Upper lobe of left lung (tissue), 6 donors: ENCODE measurements at regions not wholly inside any gene's neighbourhood (a gene's known extent, or its start where the extent isn't known, plus 50 kb on each side); places are given as distances from the start of the nearest gene placed in this dataset.

Experiments used
- ATAC-seq, 2 donors: fragments of 200-7000 bp; cut with Tn5 transposase; one replicate each; pipeline ENCODE4 v1.9.1; 2022; ENCODE audit warnings: mild to moderate bottlenecking in 2 of 2, moderate library complexity in 2 of 2; ENCODE audit not compliant: low FRiP score in 2 of 2
- DNase-seq, 2 donors: peaks; one replicate each; pipeline ENCODE4 v3.0.0-alpha.2; 2019 to 2020
- H3K27ac ChIP-seq, 4 donors: fragments of 200-600 bp; sonication (generic); one replicate each; pipeline ENCODE4 v1.5.1; 2016 to 2019
- H3K27me3 ChIP-seq, 4 donors: fragments of 200-600 bp; sonication (generic); one replicate each; pipeline ENCODE4 v1.5.1; 2017 to 2019
- H3K36me3 ChIP-seq, 4 donors: fragments of 200-600 bp; sonication (generic); one replicate each; pipeline ENCODE4 v1.5.1; 2016 to 2019
- H3K4me1 ChIP-seq, 4 donors: fragments of 200-600 bp; sonication (generic); one replicate each; pipeline ENCODE4 v1.5.1; 2018 to 2019
- H3K4me3 ChIP-seq, 4 donors: fragments of 200-600 bp; sonication (generic); one replicate each; pipeline ENCODE4 v1.5.1; 2017 to 2019; ENCODE audit warnings: mild to moderate bottlenecking in 2 of 4, moderate library complexity in 1 of 4
- H3K9me3 ChIP-seq, 4 donors: fragments of 200-600 bp; sonication (generic); one replicate each; pipeline ENCODE4 v1.5.1; 2018 to 2019
- CTCF ChIP-seq, 6 experiments: fragments of 450-650 bp in 4 of 6; fragments of 200-600 bp in 2 of 6; sonication (generic) in 2 of 6; IDR thresholded peaks; one replicate each; pipeline ENCODE4 v1.5.1; 2016 to 2019; ENCODE audit warnings: antibody characterized with exemption in 6 of 6
- EP300 ChIP-seq, 4 donors: sonication (generic); formaldehyde crosslinking; IDR thresholded peaks; one replicate each; pipeline ENCODE4 v1.5.1; 2017; ENCODE audit warnings: antibody characterized with exemption in 4 of 4, control low read depth in 2 of 4
- POLR2A ChIP-seq, 4 donors: fragments of 450-650 bp; IDR thresholded peaks; one replicate each; pipeline ENCODE4 v1.5.1; 2016 to 2017; ENCODE audit warnings: antibody characterized with exemption in 4 of 4, mild to moderate bottlenecking in 2 of 4
- POLR2AphosphoS5 ChIP-seq, 2 donors: sonication (generic); formaldehyde crosslinking; IDR thresholded peaks; one replicate each; pipeline ENCODE4 v1.5.1; 2017; ENCODE audit warnings: antibody characterized with exemption in 2 of 2
- WGBS, 2 donors: methylation state at CpG; one replicate each; pipeline ENCODE4 v1.1.5; 2017 to 2018; 5-methylcytosine and 5-hydroxymethylcytosine counted together
- donor health status: DM: no; HTN: no; CAD: no; lungs with moderate emphysema.
- donor health status: DM: no; HTN: yes; CAD: no; lungs with severe emphysema.

- H3K9me3 ChIP-seq: no peaks in the 10 kb centered on the region
- no peak for ATAC-seq
- no peak overlapping the region for H3K27ac ChIP-seq
- no peak for TF ChIP-seq POLR2AphosphoS5 (IDR thresholded peaks at IDR 0.05)
- TF ChIP-seq CTCF (IDR thresholded peaks at IDR 0.05): no peak
- TF ChIP-seq EP300 (IDR thresholded peaks at IDR 0.05): no peak
- TF ChIP-seq POLR2A (IDR thresholded peaks at IDR 0.05): no peak
- 33 to 41% methylated on average over 1 of the region's 1 CpG for WGBS, 2 donors
- no peaks in the 10 kb centered on the region for H3K27me3 ChIP-seq
- H3K4me3 ChIP-seq: no peak overlapping the region
- DNase-seq: no peak
- no peaks in the 10 kb centered on the region for H3K36me3 ChIP-seq
- H3K4me1 ChIP-seq: no peaks in the 10 kb centered on the region
Observed at GRCh38 chr18:72223733-72224132, 320.4 kb downstream of the CBLN2 start.

- Histone ChIP-seq H3K27me3 (no peaks in the 10 kb centered on the region), H3K4me1 (no peaks in the 10 kb centered on the region), H3K36me3 (no peaks in the 10 kb centered on the region), H3K27ac (no peak overlapping the region), H3K4me3 (no peak overlapping the region), H3K9me3 (no peaks in the 10 kb centered on the region)
- ATAC-seq (no peak), DNase-seq (peak in 1 of 2 donors; percentile 82)
- 83 to 94% methylated on average over 34 to 60 of the region's 60 CpGs for WGBS, 2 donors
- TF ChIP-seq POLR2A (IDR thresholded peaks at IDR 0.05): no peak
- TF ChIP-seq POLR2AphosphoS5 (IDR thresholded peaks at IDR 0.05): no peak
- no peak for TF ChIP-seq EP300 (IDR thresholded peaks at IDR 0.05)
- TF ChIP-seq CTCF (IDR thresholded peaks at IDR 0.05): no peak
Observed at GRCh38 chr18:72208920-72209676, 335.0 kb downstream of the CBLN2 start.

- no peak for TF ChIP-seq CTCF (IDR thresholded peaks at IDR 0.05)
- no peak for TF ChIP-seq POLR2AphosphoS5 (IDR thresholded peaks at IDR 0.05)
- no peak for TF ChIP-seq POLR2A (IDR thresholded peaks at IDR 0.05)
- no peak for TF ChIP-seq EP300 (IDR thresholded peaks at IDR 0.05)
- H3K4me3 ChIP-seq: no peak overlapping the region
- H3K9me3 ChIP-seq: no peaks in the 10 kb centered on the region
- WGBS, 2 donors: 86 to 92% methylated on average over 6 of the region's 6 CpGs
- H3K27me3 ChIP-seq: no peaks in the 10 kb centered on the region
- no peaks in the 10 kb centered on the region for H3K36me3 ChIP-seq
- no peak for DNase-seq
- H3K4me1 ChIP-seq: no peaks in the 10 kb centered on the region
- no peak overlapping the region for H3K27ac ChIP-seq
- ATAC-seq: no peak
Observed at GRCh38 chr18:72207280-72207679, 336.9 kb downstream of the CBLN2 start.

GRCh38 chr18:72206814-72207213 lies 337.3 kb downstream of the CBLN2 start:
- no peaks in the 10 kb centered on the region for H3K4me1 ChIP-seq
- no peaks in the 10 kb centered on the region for H3K27me3 ChIP-seq
- 58 to 66% methylated on average over 1 of the region's 1 CpG for WGBS, 2 donors
- DNase-seq (no peak), ATAC-seq (no peak)
- no peaks in the 10 kb centered on the region for H3K9me3 ChIP-seq
- H3K27ac ChIP-seq: no peak overlapping the region
- no peaks in the 10 kb centered on the region for H3K36me3 ChIP-seq
- H3K4me3 ChIP-seq: no peak overlapping the region
- TF ChIP-seq CTCF (IDR thresholded peaks at IDR 0.05) (no peak), POLR2A (IDR thresholded peaks at IDR 0.05) (no peak), POLR2AphosphoS5 (IDR thresholded peaks at IDR 0.05) (no peak), EP300 (IDR thresholded peaks at IDR 0.05) (no peak)

- ATAC-seq: no peak
- no peaks in the 10 kb centered on the region for H3K4me1 ChIP-seq
- H3K27me3 ChIP-seq: no peaks in the 10 kb centered on the region
- DNase-seq: no peak
- no peaks in the 10 kb centered on the region for H3K36me3 ChIP-seq
- H3K27ac ChIP-seq: no peak overlapping the region
- no peaks in the 10 kb centered on the region for H3K9me3 ChIP-seq
- no peak for TF ChIP-seq POLR2AphosphoS5 (IDR thresholded peaks at IDR 0.05)
- TF ChIP-seq POLR2A (IDR thresholded peaks at IDR 0.05): no peak
- TF ChIP-seq CTCF (IDR thresholded peaks at IDR 0.05): no peak
- no peak for TF ChIP-seq EP300 (IDR thresholded peaks at IDR 0.05)
- H3K4me3 ChIP-seq: no peak overlapping the region
Observed at GRCh38 chr18:72201032-72201431, 343.1 kb downstream of the CBLN2 start.
